NCI-H526 (cell line): ENCODE measurements at regions not wholly inside any gene's neighbourhood (a gene's known extent, or its start where the extent isn't known, plus 50 kb on each side); places are given as distances from the start of the nearest gene placed in this dataset.

ENCODE experiments used
- DNase-seq, 2 experiments: peaks; one replicate each; lab custom pipeline; 2025; lab: John Stamatoyannopoulos, UW

GRCh38 chr11:70650075-70650909 is 252.0 kb downstream of the CTTN start:
- DNase-seq, result no peak

GRCh38 chr11:70651031-70651430 is 252.7 kb downstream of the CTTN start:
- DNase-seq, result no peak

GRCh38 chr11:70654016-70654415 is 255.7 kb downstream of the CTTN start:
- no peak for DNase-seq

- no peak for DNase-seq
Measured at GRCh38 chr11:70655816-70656215, 257.5 kb downstream of the CTTN start.

- peak in 1 of 2 experiments; percentile 32 for DNase-seq
Measured at GRCh38 chr11:70656252-70656651, 257.9 kb downstream of the CTTN start.

GRCh38 chr11:70660059-70660888 is 261.9 kb downstream of the CTTN start:
- peak in 1 of 2 experiments; percentile 45 for DNase-seq

GRCh38 chr11:70660889-70661197 is 262.5 kb downstream of the CTTN start:
- DNase-seq, result no peak

- peak; percentile 30 to 86 for DNase-seq
Measured at GRCh38 chr11:70661761-70662501, 263.6 kb downstream of the CTTN start.

- DNase-seq, result peak in 1 of 2 experiments; percentile 66
Measured at GRCh38 chr11:70662691-70663098, 264.4 kb downstream of the CTTN start.

- no peak for DNase-seq
Measured at GRCh38 chr11:70663815-70664214, 265.5 kb downstream of the CTTN start.

- no peak for DNase-seq
Measured at GRCh38 chr11:70666311-70666710, 268.0 kb downstream of the CTTN start.

- no peak for DNase-seq
Measured at GRCh38 chr11:70667767-70668166, 269.4 kb downstream of the CTTN start.

GRCh38 chr11:70668204-70669202 is 270.2 kb downstream of the CTTN start:
- no peak for DNase-seq

GRCh38 chr11:70669281-70669680 is 271.0 kb downstream of the CTTN start:
- no peak for DNase-seq

- DNase-seq, result peak in 1 of 2 experiments; percentile 32
Measured at GRCh38 chr11:70669871-70670675, 271.7 kb downstream of the CTTN start.

GRCh38 chr11:70670676-70671034 is 272.3 kb downstream of the CTTN start:
- DNase-seq, result no peak

GRCh38 chr11:70671083-70671482 is 272.8 kb downstream of the CTTN start:
- peak in 1 of 2 experiments; percentile 54 for DNase-seq

- no peak for DNase-seq
Measured at GRCh38 chr11:70671611-70672010, 273.3 kb downstream of the CTTN start.

GRCh38 chr11:70672991-70673653 is 274.8 kb downstream of the CTTN start:
- no peak for DNase-seq

GRCh38 chr11:70674605-70675004 is 276.3 kb downstream of the CTTN start:
- no peak for DNase-seq
